GM23338 (cell line): ENCODE measurements at regions not wholly inside any gene's neighbourhood (a gene's known extent, or its start where the extent isn't known, plus 50 kb on each side); places are given as distances from the start of the nearest gene placed in this dataset.

ENCODE experiments used
- CREB1 ChIP-seq: fragments of 250-450 bp; sonication (Bioruptor Pico); IDR thresholded peaks from 2 replicates; pipeline ENCODE4 v1.5.0; 2020; ENCODE audit warnings: low read depth, mild to moderate bottlenecking, moderate library complexity
- EZH2 ChIP-seq: fragments of 200-600 bp; sonication (generic); IDR thresholded peaks from one replicate; pipeline ENCODE4 v1.8.0; 2017; ENCODE audit warnings: antibody characterized with exemption, mild to moderate bottlenecking, low read depth; ENCODE audit not compliant: unreplicated experiment
- EZH2phosphoT487 ChIP-seq: fragments of 200-600 bp; sonication (generic); IDR thresholded peaks from one replicate; pipeline ENCODE4 v1.8.1; 2018; ENCODE audit warnings: antibody characterized with exemption; ENCODE audit not compliant: unreplicated experiment
- JUNB ChIP-seq: IDR thresholded peaks from one replicate; pipeline ENCODE4 v1.6.1; 2016; ENCODE audit warnings: antibody characterized with exemption; ENCODE audit not compliant: unreplicated experiment
- NANOG ChIP-seq: IDR thresholded peaks from 2 replicates; pipeline ENCODE4 v1.6.1; 2016; ENCODE audit warnings: antibody characterized with exemption, borderline replicate concordance
- POLR2AphosphoS5 ChIP-seq: IDR thresholded peaks from 2 replicates; pipeline ENCODE4 v1.6.1; 2016; ENCODE audit warnings: antibody characterized with exemption, low read depth
- STAT1 ChIP-seq: IDR thresholded peaks from one replicate; pipeline ENCODE4 v1.6.1; 2016; ENCODE audit warnings: antibody characterized with exemption; ENCODE audit not compliant: unreplicated experiment
- ZNF114 ChIP-seq: fragments of 250-450 bp; sonication (Bioruptor Pico); IDR thresholded peaks from 2 replicates; pipeline ENCODE4 v1.5.0; 2020; ENCODE audit warnings: mild to moderate bottlenecking, moderate library complexity
- ZNF331 ChIP-seq: fragments of 250-450 bp; sonication (Bioruptor Pico); IDR thresholded peaks from 2 replicates; pipeline ENCODE4 v1.5.0; 2020; ENCODE audit warnings: low read depth, mild to moderate bottlenecking, moderate library complexity
- TF ChIP-seq, protein P1 (sequence below), 2 experiments: fragments of 200-600 bp in 1 of 2; sonication (generic) in 1 of 2; conservative IDR thresholded peaks; 2 replicates each; pipeline versions ENCODE4 v1.5.1 to v1.6.1; 2016 to 2017; ENCODE audit warnings: antibody characterized with exemption in 2 of 2, low read depth in 2 of 2, mild to moderate bottlenecking in 2 of 2, moderate library complexity in 1 of 2
- TF ChIP-seq, protein P2 (sequence below): IDR thresholded peaks from one replicate; pipeline ENCODE4 v1.6.1; 2018; ENCODE audit warnings: antibody characterized with exemption; ENCODE audit not compliant: unreplicated experiment

DNA sequence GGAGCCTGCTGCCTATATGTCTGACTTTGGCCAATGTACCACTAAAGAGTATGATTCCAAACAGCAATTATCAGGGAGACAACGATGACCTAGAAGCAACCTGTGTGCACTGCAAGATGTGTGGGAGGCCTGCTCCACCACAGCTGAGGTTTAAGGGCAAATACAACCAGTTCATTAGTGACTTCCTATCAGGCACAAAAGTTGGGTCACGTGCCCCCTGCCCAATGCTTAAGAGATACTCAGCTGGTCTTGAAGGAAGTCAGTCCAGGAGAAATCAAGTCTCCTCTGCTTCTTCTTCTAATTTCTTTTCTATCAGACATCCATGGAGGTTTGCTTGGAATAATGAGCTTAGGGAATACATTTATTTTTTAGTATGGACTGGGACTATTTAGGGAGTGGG is 296.0 kb downstream of the HLX start:
- TF ChIP-seq, protein P1, sequence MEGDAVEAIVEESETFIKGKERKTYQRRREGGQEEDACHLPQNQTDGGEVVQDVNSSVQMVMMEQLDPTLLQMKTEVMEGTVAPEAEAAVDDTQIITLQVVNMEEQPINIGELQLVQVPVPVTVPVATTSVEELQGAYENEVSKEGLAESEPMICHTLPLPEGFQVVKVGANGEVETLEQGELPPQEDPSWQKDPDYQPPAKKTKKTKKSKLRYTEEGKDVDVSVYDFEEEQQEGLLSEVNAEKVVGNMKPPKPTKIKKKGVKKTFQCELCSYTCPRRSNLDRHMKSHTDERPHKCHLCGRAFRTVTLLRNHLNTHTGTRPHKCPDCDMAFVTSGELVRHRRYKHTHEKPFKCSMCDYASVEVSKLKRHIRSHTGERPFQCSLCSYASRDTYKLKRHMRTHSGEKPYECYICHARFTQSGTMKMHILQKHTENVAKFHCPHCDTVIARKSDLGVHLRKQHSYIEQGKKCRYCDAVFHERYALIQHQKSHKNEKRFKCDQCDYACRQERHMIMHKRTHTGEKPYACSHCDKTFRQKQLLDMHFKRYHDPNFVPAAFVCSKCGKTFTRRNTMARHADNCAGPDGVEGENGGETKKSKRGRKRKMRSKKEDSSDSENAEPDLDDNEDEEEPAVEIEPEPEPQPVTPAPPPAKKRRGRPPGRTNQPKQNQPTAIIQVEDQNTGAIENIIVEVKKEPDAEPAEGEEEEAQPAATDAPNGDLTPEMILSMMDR (conservative IDR thresholded peaks at IDR 0.05; ENCODE audit: low read depth in 2 of 2), result no peak
- TF ChIP-seq POLR2AphosphoS5 (no peak), EZH2 (no peak), ZNF331 (CRISPR knock-in tag) (no peak), NANOG (no peak), EZH2phosphoT487 (no peak), CREB1 (CRISPR knock-in tag) (no peak), JUNB (no peak), ZNF114 (no peak), STAT1 (no peak)
- TF ChIP-seq, protein P2, sequence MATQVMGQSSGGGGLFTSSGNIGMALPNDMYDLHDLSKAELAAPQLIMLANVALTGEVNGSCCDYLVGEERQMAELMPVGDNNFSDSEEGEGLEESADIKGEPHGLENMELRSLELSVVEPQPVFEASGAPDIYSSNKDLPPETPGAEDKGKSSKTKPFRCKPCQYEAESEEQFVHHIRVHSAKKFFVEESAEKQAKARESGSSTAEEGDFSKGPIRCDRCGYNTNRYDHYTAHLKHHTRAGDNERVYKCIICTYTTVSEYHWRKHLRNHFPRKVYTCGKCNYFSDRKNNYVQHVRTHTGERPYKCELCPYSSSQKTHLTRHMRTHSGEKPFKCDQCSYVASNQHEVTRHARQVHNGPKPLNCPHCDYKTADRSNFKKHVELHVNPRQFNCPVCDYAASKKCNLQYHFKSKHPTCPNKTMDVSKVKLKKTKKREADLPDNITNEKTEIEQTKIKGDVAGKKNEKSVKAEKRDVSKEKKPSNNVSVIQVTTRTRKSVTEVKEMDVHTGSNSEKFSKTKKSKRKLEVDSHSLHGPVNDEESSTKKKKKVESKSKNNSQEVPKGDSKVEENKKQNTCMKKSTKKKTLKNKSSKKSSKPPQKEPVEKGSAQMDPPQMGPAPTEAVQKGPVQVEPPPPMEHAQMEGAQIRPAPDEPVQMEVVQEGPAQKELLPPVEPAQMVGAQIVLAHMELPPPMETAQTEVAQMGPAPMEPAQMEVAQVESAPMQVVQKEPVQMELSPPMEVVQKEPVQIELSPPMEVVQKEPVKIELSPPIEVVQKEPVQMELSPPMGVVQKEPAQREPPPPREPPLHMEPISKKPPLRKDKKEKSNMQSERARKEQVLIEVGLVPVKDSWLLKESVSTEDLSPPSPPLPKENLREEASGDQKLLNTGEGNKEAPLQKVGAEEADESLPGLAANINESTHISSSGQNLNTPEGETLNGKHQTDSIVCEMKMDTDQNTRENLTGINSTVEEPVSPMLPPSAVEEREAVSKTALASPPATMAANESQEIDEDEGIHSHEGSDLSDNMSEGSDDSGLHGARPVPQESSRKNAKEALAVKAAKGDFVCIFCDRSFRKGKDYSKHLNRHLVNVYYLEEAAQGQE, result no peak
